ENCODE measurements at regions not wholly inside any gene's neighbourhood (a gene's known extent, or its start where the extent isn't known, plus 50 kb on each side); places are given as distances from the start of the nearest gene placed in this dataset.

GRCh38 chr7:145915679-145916078 is 200.9 kb upstream of the CNTNAP2 start:
- TF ChIP-seq CREB1 (IDR thresholded peaks at IDR 0.05; ENCODE audit: low read depth) (no peak), EGR1 (IDR thresholded peaks at IDR 0.05) (no peak), TCF12 (IDR thresholded peaks at IDR 0.05; ENCODE audit: low read depth) (no peak), MAX (IDR thresholded peaks at IDR 0.05) (no peak)
- TF ChIP-seq, protein P1, sequence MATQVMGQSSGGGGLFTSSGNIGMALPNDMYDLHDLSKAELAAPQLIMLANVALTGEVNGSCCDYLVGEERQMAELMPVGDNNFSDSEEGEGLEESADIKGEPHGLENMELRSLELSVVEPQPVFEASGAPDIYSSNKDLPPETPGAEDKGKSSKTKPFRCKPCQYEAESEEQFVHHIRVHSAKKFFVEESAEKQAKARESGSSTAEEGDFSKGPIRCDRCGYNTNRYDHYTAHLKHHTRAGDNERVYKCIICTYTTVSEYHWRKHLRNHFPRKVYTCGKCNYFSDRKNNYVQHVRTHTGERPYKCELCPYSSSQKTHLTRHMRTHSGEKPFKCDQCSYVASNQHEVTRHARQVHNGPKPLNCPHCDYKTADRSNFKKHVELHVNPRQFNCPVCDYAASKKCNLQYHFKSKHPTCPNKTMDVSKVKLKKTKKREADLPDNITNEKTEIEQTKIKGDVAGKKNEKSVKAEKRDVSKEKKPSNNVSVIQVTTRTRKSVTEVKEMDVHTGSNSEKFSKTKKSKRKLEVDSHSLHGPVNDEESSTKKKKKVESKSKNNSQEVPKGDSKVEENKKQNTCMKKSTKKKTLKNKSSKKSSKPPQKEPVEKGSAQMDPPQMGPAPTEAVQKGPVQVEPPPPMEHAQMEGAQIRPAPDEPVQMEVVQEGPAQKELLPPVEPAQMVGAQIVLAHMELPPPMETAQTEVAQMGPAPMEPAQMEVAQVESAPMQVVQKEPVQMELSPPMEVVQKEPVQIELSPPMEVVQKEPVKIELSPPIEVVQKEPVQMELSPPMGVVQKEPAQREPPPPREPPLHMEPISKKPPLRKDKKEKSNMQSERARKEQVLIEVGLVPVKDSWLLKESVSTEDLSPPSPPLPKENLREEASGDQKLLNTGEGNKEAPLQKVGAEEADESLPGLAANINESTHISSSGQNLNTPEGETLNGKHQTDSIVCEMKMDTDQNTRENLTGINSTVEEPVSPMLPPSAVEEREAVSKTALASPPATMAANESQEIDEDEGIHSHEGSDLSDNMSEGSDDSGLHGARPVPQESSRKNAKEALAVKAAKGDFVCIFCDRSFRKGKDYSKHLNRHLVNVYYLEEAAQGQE (IDR thresholded peaks at IDR 0.05; ENCODE audit: low read depth): no peak

Data from Ishikawa (cell line).